Keratinocyte (primary cell): ENCODE measurements at regions not wholly inside any gene's neighbourhood (a gene's known extent, or its start where the extent isn't known, plus 50 kb on each side); places are given as distances from the start of the nearest gene placed in this dataset.

Experiments
- DNase-seq: peaks from one replicate; pipeline ENCODE4 v3.0.0-alpha.2; 2011; ENCODE audit warnings: low read depth, missing footprints, low spot score
- FAIRE-seq: peaks from 2 replicates; lab custom pipeline; 2011; peaks lifted over from hg19 to GRCh38; lab: Jason Lieb, UNC
- H2AFZ ChIP-seq: 2 replicates; pipeline ENCODE4 v1.6.0; 2012; ENCODE audit warnings: low read length, control low read depth, inconsistent platforms; ENCODE audit not compliant: control insufficient read depth
- H3K27ac ChIP-seq: 2 replicates; pipeline ENCODE4 v1.5.1; 2011; ENCODE audit warnings: low read length; ENCODE audit not compliant: control insufficient read depth, insufficient read depth
- H3K27me3 ChIP-seq: 3 replicates; pipeline ENCODE4 v1.6.0; 2011; ENCODE audit warnings: low read length; ENCODE audit not compliant: control insufficient read depth, insufficient read depth; ENCODE audit errors: extremely low read depth
- H3K36me3 ChIP-seq, 2 experiments: 2 replicates in 1 of 2; 3 replicates in 1 of 2; pipeline ENCODE4 v1.5.1; 2011; ENCODE audit warnings: low read length in 2 of 2, mild to moderate bottlenecking in 1 of 2; ENCODE audit not compliant: control insufficient read depth in 2 of 2, insufficient read depth in 2 of 2; ENCODE audit errors: extremely low read depth in 1 of 2
- H3K4me1 ChIP-seq: 3 replicates; pipeline ENCODE4 v1.5.1; 2011; ENCODE audit warnings: low read length; ENCODE audit not compliant: control insufficient read depth, insufficient read depth; ENCODE audit errors: extremely low read depth
- H3K4me2 ChIP-seq: 3 replicates; pipeline ENCODE4 v1.6.0; 2011; ENCODE audit warnings: low read depth, low read length; ENCODE audit not compliant: control insufficient read depth, insufficient read depth; ENCODE audit errors: extremely low read depth
- H3K4me3 ChIP-seq, 3 experiments: fragments of 200-600 bp in 1 of 3; sonication (generic) in 1 of 3; 2 replicates in 2 of 3; 3 replicates in 1 of 3; pipeline ENCODE4 v1.5.1; 2011 to 2016; ENCODE audit warnings: low read length in 3 of 3, mild to moderate bottlenecking in 3 of 3, control low read depth in 2 of 3, inconsistent platforms in 1 of 3, low read depth in 1 of 3, mixed read lengths in 1 of 3, mixed run types in 1 of 3, moderate library complexity in 1 of 3; ENCODE audit not compliant: control insufficient read depth in 2 of 3, insufficient read depth in 2 of 3; ENCODE audit errors: extremely low read depth in 1 of 3
- H3K79me2 ChIP-seq: 2 replicates; pipeline ENCODE4 v1.6.0; 2012; ENCODE audit warnings: low read length; ENCODE audit not compliant: control insufficient read depth, insufficient read depth
- H3K9ac ChIP-seq: 3 replicates; pipeline ENCODE4 v1.6.0; 2011; ENCODE audit warnings: low read length; ENCODE audit not compliant: control insufficient read depth, insufficient read depth; ENCODE audit errors: extremely low read depth
- H3K9me1 ChIP-seq: 3 replicates; pipeline ENCODE4 v1.6.0; 2011; ENCODE audit warnings: low read length; ENCODE audit not compliant: control insufficient read depth, insufficient read depth; ENCODE audit errors: extremely low read depth
- H3K9me3 ChIP-seq: 2 replicates; pipeline ENCODE4 v1.5.1; 2012; ENCODE audit warnings: low read depth, low read length; ENCODE audit not compliant: control insufficient read depth
- H4K20me1 ChIP-seq: 3 replicates; pipeline ENCODE4 v1.6.0; 2011; ENCODE audit warnings: low read length; ENCODE audit not compliant: control insufficient read depth, insufficient read depth; ENCODE audit errors: extremely low read depth
- EZH2 ChIP-seq: IDR thresholded peaks from one replicate; pipeline ENCODE4 v1.6.1; 2012; ENCODE audit warnings: inconsistent platforms, mild to moderate bottlenecking, low read length, moderate library complexity
- dilution Hi-C: fragments of 300-500 bp; cut with MboI; formaldehyde crosslinking; loops from one replicate; pipeline ENCODE4 v1.7.0; 2020; ENCODE audit warnings: low sequenced_read_pairs; ENCODE audit not compliant: extremely low pct_ligation_motif_present
- TF ChIP-seq, protein P1 (sequence below), 3 experiments: IDR thresholded peaks in 1 of 3; conservative IDR thresholded peaks in 1 of 3; optimal IDR thresholded peaks in 1 of 3; 2 replicates in 2 of 3; 3 replicates in 1 of 3; pipeline versions ENCODE3 to v1.5.1; 2011; ENCODE audit warnings: low read length in 3 of 3, mild to moderate bottlenecking in 3 of 3, moderate library complexity in 2 of 3, control low read depth in 1 of 3, inconsistent platforms in 1 of 3; ENCODE audit not compliant: insufficient read depth in 2 of 3; ENCODE audit errors: extremely low read depth in 1 of 3

- no peaks in the 10 kb centered on the region for H4K20me1 ChIP-seq
- TF ChIP-seq, protein P1, sequence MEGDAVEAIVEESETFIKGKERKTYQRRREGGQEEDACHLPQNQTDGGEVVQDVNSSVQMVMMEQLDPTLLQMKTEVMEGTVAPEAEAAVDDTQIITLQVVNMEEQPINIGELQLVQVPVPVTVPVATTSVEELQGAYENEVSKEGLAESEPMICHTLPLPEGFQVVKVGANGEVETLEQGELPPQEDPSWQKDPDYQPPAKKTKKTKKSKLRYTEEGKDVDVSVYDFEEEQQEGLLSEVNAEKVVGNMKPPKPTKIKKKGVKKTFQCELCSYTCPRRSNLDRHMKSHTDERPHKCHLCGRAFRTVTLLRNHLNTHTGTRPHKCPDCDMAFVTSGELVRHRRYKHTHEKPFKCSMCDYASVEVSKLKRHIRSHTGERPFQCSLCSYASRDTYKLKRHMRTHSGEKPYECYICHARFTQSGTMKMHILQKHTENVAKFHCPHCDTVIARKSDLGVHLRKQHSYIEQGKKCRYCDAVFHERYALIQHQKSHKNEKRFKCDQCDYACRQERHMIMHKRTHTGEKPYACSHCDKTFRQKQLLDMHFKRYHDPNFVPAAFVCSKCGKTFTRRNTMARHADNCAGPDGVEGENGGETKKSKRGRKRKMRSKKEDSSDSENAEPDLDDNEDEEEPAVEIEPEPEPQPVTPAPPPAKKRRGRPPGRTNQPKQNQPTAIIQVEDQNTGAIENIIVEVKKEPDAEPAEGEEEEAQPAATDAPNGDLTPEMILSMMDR (optimal IDR thresholded peaks at IDR 0.05 in 1 of 3, IDR thresholded peaks at IDR 0.05 in 1 of 3, conservative IDR thresholded peaks at IDR 0.05 in 1 of 3; ENCODE audit: extremely low read depth in 1 of 3, insufficient read depth in 2 of 3, low read length in 3 of 3) = no peak
- no peaks in the 10 kb centered on the region for H3K9me3 ChIP-seq
- H3K79me2 ChIP-seq = no peaks in the 10 kb centered on the region
- no peak overlapping the region for H3K9ac ChIP-seq
- H2AFZ ChIP-seq = no peak overlapping the region
- DNase-seq (no peak), FAIRE-seq (no peak)
- no peaks in the 10 kb centered on the region for H3K27me3 ChIP-seq
- no peak overlapping the region for H3K4me2 ChIP-seq
- H3K4me1 ChIP-seq = peaks cover 2% of the 10 kb centered on the region
- no peaks in the 10 kb centered on the region for H3K9me1 ChIP-seq
- H3K4me3 ChIP-seq = no peak overlapping the region
- H3K36me3 ChIP-seq = no peaks in the 10 kb centered on the region
- H3K27ac ChIP-seq = no peak overlapping the region
- dilution Hi-C loops = no loop called here
Observed at GRCh38 chr1:87178441-87178840, 150.2 kb upstream of the LMO4 start.

- Histone ChIP-seq H3K79me2 (no peaks in the 10 kb centered on the region), H2AFZ (no peak overlapping the region), H3K4me1 (peaks cover 2% of the 10 kb centered on the region), H3K27me3 (no peaks in the 10 kb centered on the region), H3K9me3 (no peaks in the 10 kb centered on the region), H3K27ac (no peak overlapping the region), H4K20me1 (no peaks in the 10 kb centered on the region), H3K4me3 (no peak overlapping the region), H3K9ac (no peak overlapping the region), H3K36me3 (no peaks in the 10 kb centered on the region), H3K9me1 (no peaks in the 10 kb centered on the region), H3K4me2 (no peak overlapping the region)
- TF ChIP-seq EZH2 = no peak
- TF ChIP-seq, protein P1 (optimal IDR thresholded peaks at IDR 0.05 in 1 of 3, IDR thresholded peaks at IDR 0.05 in 1 of 3, conservative IDR thresholded peaks at IDR 0.05 in 1 of 3; ENCODE audit: extremely low read depth in 1 of 3, insufficient read depth in 2 of 3, low read length in 3 of 3) = no peak
- no peak for DNase-seq
- dilution Hi-C loops = no loop called here
- FAIRE-seq = no peak
Observed at GRCh38 chr1:87179076-87179810, 149.4 kb upstream of the LMO4 start.
